K562 (cell line): ENCODE measurements at regions not wholly inside any gene's neighbourhood (a gene's known extent, or its start where the extent isn't known, plus 50 kb on each side); places are given as distances from the start of the nearest gene placed in this dataset.

ENCODE experiments used
- KLF16 ChIP-seq: IDR thresholded peaks from 2 replicates; pipeline ENCODE4 v1.6.1; 2016; ENCODE audit warnings: antibody characterized with exemption
- TF ChIP-seq, protein P1 (sequence below): fragments of 250-450 bp; sonication (Bioruptor Pico); IDR thresholded peaks from 2 replicates; pipeline ENCODE4 v1.5.1; 2021; ENCODE audit warnings: mild to moderate bottlenecking

DNA sequence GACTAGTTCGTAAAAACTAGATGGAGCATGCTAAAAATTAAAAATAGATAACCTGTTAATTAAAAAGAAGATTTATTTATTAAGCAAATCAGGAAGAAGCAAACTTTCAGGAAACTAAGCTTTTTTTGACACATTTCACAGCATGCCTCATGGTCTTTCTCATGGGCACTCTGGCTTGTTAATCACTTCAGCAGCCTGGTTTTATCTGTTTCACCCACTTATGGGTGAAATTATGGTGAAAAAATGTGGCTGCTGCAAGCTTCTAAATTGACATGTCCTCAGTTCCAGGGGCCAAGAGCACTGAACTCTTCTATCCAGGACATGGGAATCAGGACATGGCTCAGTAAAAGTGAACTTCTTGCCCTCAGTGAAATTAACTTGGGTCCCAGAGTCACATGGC is 468.6 kb upstream of the SYT1 start:
- TF ChIP-seq, protein P1, sequence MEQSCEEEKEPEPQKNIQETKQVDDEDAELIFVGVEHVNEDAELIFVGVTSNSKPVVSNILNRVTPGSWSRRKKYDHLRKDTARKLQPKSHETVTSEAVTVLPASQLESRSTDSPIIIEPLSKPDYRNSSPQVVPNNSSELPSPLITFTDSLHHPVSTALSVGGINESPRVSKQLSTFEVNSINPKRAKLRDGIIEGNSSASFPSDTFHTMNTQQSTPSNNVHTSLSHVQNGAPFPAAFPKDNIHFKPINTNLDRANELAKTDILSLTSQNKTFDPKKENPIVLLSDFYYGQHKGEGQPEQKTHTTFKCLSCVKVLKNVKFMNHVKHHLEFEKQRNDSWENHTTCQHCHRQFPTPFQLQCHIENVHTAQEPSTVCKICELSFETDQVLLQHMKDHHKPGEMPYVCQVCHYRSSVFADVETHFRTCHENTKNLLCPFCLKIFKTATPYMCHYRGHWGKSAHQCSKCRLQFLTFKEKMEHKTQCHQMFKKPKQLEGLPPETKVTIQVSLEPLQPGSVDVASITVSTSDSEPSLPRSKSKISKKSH (CRISPR knock-in tag), result no peak
- no peak for TF ChIP-seq KLF16
